ENCODE measurements at regions not wholly inside any gene's neighbourhood (a gene's known extent, or its start where the extent isn't known, plus 50 kb on each side); places are given as distances from the start of the nearest gene placed in this dataset.
A peak's percentile ranks its signal among the peaks of the same experiment; 100 is the strongest.

DNA sequence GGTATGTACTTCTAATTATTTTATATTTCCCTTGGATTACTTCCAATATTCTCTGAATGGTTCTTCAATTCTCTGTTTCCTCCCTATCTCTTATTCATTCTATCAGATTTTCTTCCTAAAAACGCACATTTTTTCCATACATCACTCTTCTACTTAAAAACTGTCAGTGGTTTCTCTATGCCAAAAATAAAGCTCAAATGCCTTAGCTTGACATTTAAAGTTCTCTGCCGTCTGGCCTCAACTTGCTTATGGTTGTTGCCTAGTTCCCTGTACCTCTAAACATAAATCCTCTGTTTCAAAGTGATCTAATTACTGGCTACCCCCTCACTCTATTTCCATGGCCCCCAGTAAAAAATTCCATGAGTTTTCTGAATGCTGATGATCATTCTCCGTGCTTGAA is 671.0 kb upstream of the ADGRL2 start:
- H3K9me3 ChIP-seq (ENCODE audit: control insufficient read depth in 2 of 3, insufficient read depth in 1 of 3, low read length in 3 of 3), result no peaks in the 10 kb centered on the region
- no peak for TF ChIP-seq CTCF (IDR thresholded peaks at IDR 0.05; ENCODE audit: borderline replicate concordance, extremely low read depth, insufficient read depth)
- intact Hi-C loops (cut with DNase I), result no loop called here
- FAIRE-seq (no peak), DNase-seq (peak in 2 of 5 donors; percentile 26 to 68)
- H3K27me3 ChIP-seq (ENCODE audit: control insufficient read depth, insufficient read depth, low read length), result no peaks in the 10 kb centered on the region
- no peak overlapping the region for H3K27ac ChIP-seq (ENCODE audit: low read depth in 2 of 2, low read length in 2 of 2)
- no peaks in the 10 kb centered on the region for H3K36me3 ChIP-seq (ENCODE audit: control insufficient read depth in 2 of 3, insufficient read depth in 3 of 3, low read length in 3 of 3)
- H3K4me3 ChIP-seq (ENCODE audit: low read length in 3 of 3), result no peak overlapping the region
- no peak overlapping the region for H3K9ac ChIP-seq (ENCODE audit: low read length in 3 of 3)
- no peaks in the 10 kb centered on the region for H3K4me1 ChIP-seq (ENCODE audit: control insufficient read depth in 2 of 3, insufficient read depth in 2 of 3, low read depth in 1 of 3, low read length in 3 of 3)

DNA sequence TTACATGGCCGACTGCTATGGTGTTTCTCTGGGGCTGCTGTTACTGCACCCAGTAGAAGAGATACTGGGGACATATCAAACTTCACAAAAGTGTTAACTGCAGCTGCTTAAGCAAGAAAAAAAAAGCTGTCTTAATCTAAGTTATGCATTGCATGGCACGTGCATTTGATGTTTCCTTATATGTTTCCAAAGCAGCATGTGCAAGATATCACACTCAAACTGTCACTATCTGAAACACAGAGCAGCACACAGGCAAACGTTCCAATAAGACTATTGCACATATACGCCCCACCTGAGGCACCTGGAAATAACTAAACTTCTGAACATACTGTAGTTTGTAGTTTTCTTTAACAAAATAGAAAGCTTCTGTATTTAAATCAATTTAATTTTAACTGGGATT is 671.4 kb upstream of the ADGRL2 start:
- H3K9me3 ChIP-seq (ENCODE audit: control insufficient read depth in 2 of 3, insufficient read depth in 1 of 3, low read length in 3 of 3), result no peaks in the 10 kb centered on the region
- no peaks in the 10 kb centered on the region for H3K27me3 ChIP-seq (ENCODE audit: control insufficient read depth, insufficient read depth, low read length)
- no peaks in the 10 kb centered on the region for H3K4me1 ChIP-seq (ENCODE audit: control insufficient read depth in 2 of 3, insufficient read depth in 2 of 3, low read depth in 1 of 3, low read length in 3 of 3)
- DNase-seq (peak in 2 of 5 donors; percentile 71 to 88), FAIRE-seq (no peak)
- no peak for TF ChIP-seq CTCF (IDR thresholded peaks at IDR 0.05; ENCODE audit: borderline replicate concordance, extremely low read depth, insufficient read depth)
- no peaks in the 10 kb centered on the region for H3K36me3 ChIP-seq (ENCODE audit: control insufficient read depth in 2 of 3, insufficient read depth in 3 of 3, low read length in 3 of 3)
- no peak overlapping the region for H3K9ac ChIP-seq (ENCODE audit: low read length in 3 of 3)
- intact Hi-C loops (cut with DNase I), result no loop called here
- no peak overlapping the region for H3K27ac ChIP-seq (ENCODE audit: low read depth in 2 of 2, low read length in 2 of 2)
- H3K4me3 ChIP-seq (ENCODE audit: low read length in 3 of 3), result no peak overlapping the region

GRCh38 chr1:81128079-81128478 is 672.7 kb upstream of the ADGRL2 start:
- FAIRE-seq, result no peak
- intact Hi-C loops (cut with DNase I), result no loop called here
- DNase-seq, result no peak
- Histone ChIP-seq H3K36me3 (ENCODE audit: control insufficient read depth in 2 of 3, insufficient read depth in 3 of 3, low read length in 3 of 3) (no peaks in the 10 kb centered on the region), H3K4me3 (ENCODE audit: low read length in 3 of 3) (no peak overlapping the region), H3K27ac (ENCODE audit: low read depth in 2 of 2, low read length in 2 of 2) (no peak overlapping the region), H3K9me3 (ENCODE audit: control insufficient read depth in 2 of 3, insufficient read depth in 1 of 3, low read length in 3 of 3) (no peaks in the 10 kb centered on the region), H3K9ac (ENCODE audit: low read length in 3 of 3) (no peak overlapping the region), H3K4me1 (ENCODE audit: control insufficient read depth in 2 of 3, insufficient read depth in 2 of 3, low read depth in 1 of 3, low read length in 3 of 3) (no peaks in the 10 kb centered on the region), H3K27me3 (ENCODE audit: control insufficient read depth, insufficient read depth, low read length) (no peaks in the 10 kb centered on the region)
- no peak for TF ChIP-seq CTCF (IDR thresholded peaks at IDR 0.05; ENCODE audit: borderline replicate concordance, extremely low read depth, insufficient read depth)

GRCh38 chr1:81126989-81127581 is 673.6 kb upstream of the ADGRL2 start:
- intact Hi-C loops (cut with DNase I), result no loop called here
- Histone ChIP-seq H3K4me1 (ENCODE audit: control insufficient read depth in 2 of 3, insufficient read depth in 2 of 3, low read depth in 1 of 3, low read length in 3 of 3) (no peaks in the 10 kb centered on the region), H3K9me3 (ENCODE audit: control insufficient read depth in 2 of 3, insufficient read depth in 1 of 3, low read length in 3 of 3) (no peaks in the 10 kb centered on the region), H3K9ac (ENCODE audit: low read length in 3 of 3) (no peak overlapping the region), H3K36me3 (ENCODE audit: control insufficient read depth in 2 of 3, insufficient read depth in 3 of 3, low read length in 3 of 3) (no peaks in the 10 kb centered on the region), H3K27ac (ENCODE audit: low read depth in 2 of 2, low read length in 2 of 2) (no peak overlapping the region), H3K4me3 (ENCODE audit: low read length in 3 of 3) (no peak overlapping the region), H3K27me3 (ENCODE audit: control insufficient read depth, insufficient read depth, low read length) (no peaks in the 10 kb centered on the region)
- no peak for DNase-seq
- no peak for FAIRE-seq
- TF ChIP-seq CTCF (IDR thresholded peaks at IDR 0.05; ENCODE audit: borderline replicate concordance, extremely low read depth, insufficient read depth), result no peak

Data from kidney (tissue), 13 donors.